BJ (cell line): ENCODE measurements at regions not wholly inside any gene's neighbourhood (a gene's known extent, or its start where the extent isn't known, plus 50 kb on each side); places are given as distances from the start of the nearest gene placed in this dataset.

Experiments
- CTCF ChIA-PET: fragments of 350-600 bp; formaldehyde crosslinking; extraction: SDS; loops from one replicate; lab custom pipeline; 2021; ENCODE audit warnings: antibody characterized with exemption, inconsistent platforms; lab: Yijun Ruan, JAX
- POLR2A ChIA-PET: fragments of 300-600 bp; sonication (Branson Sonifier 250); formaldehyde crosslinking; extraction: SDS; loops from one replicate; lab custom pipeline; 2021; ENCODE audit warnings: antibody characterized with exemption; lab: Charles Lee
- DNase-seq: peaks from one replicate; pipeline ENCODE4 v3.0.0-alpha.2; 2011; ENCODE audit warnings: low read depth
- H3K27me3 ChIP-seq: 2 replicates; pipeline ENCODE4 v1.6.0; 2011; ENCODE audit warnings: low read length; ENCODE audit not compliant: control insufficient read depth, insufficient read depth
- H3K36me3 ChIP-seq: 2 replicates; pipeline ENCODE4 v1.5.1; 2011; ENCODE audit warnings: low read length; ENCODE audit not compliant: control insufficient read depth, insufficient read depth
- H3K4me3 ChIP-seq: 2 replicates; pipeline ENCODE4 v1.5.1; 2011; ENCODE audit warnings: low read depth, mild to moderate bottlenecking, control low read depth, low read length
- CTCF ChIP-seq: IDR thresholded peaks from 2 replicates; pipeline ENCODE4 v1.5.1; 2011; ENCODE audit warnings: low read depth, mild to moderate bottlenecking, control low read depth, inconsistent platforms, low read length, moderate library complexity; ENCODE audit not compliant: insufficient read depth

- Histone ChIP-seq H3K27me3 (no peaks in the 10 kb centered on the region), H3K4me3 (no peak overlapping the region), H3K36me3 (no peaks in the 10 kb centered on the region)
- no peak for DNase-seq
- POLR2A ChIA-PET: interaction anchor here (0.6 kb wide), 1 partner anchor 19 kb away, joined by 3 read pairs; no protein-coding TSS in a partner anchor
- no peak for TF ChIP-seq CTCF
- CTCF ChIA-PET: interaction anchor here (0.9 kb wide), 1 partner anchor 20 kb away, joined by 3 read pairs; no protein-coding TSS in a partner anchor
Observed at GRCh38 chr7:84629640-84630318, 435.2 kb upstream of the SEMA3A start.

GRCh38 chr7:84629216-84629615 is 434.6 kb upstream of the SEMA3A start:
- ChIA-PET CTCF (interaction anchor here (0.9 kb wide), 1 partner anchor 20 kb away, joined by 3 read pairs; no protein-coding TSS in a partner anchor), POLR2A (no interaction called here)
- TF ChIP-seq CTCF: no peak
- H3K36me3 ChIP-seq: no peaks in the 10 kb centered on the region
- no peak overlapping the region for H3K4me3 ChIP-seq
- DNase-seq: no peak
- no peaks in the 10 kb centered on the region for H3K27me3 ChIP-seq

GRCh38 chr7:84627250-84627649 is 432.7 kb upstream of the SEMA3A start:
- H3K27me3 ChIP-seq: no peaks in the 10 kb centered on the region
- no peak overlapping the region for H3K4me3 ChIP-seq
- TF ChIP-seq CTCF: no peak
- POLR2A ChIA-PET: no interaction called here
- CTCF ChIA-PET: no interaction called here
- no peaks in the 10 kb centered on the region for H3K36me3 ChIP-seq
- no peak for DNase-seq

GRCh38 chr7:84624927-84625326 is 430.3 kb upstream of the SEMA3A start:
- POLR2A ChIA-PET: no interaction called here
- no peaks in the 10 kb centered on the region for H3K36me3 ChIP-seq
- no peak for TF ChIP-seq CTCF
- no peaks in the 10 kb centered on the region for H3K27me3 ChIP-seq
- H3K4me3 ChIP-seq: no peak overlapping the region
- CTCF ChIA-PET: interaction anchor here (1.1 kb wide), 1 partner anchor 11 kb away, joined by 5 read pairs; no protein-coding TSS in a partner anchor
- no peak for DNase-seq

- no peak for DNase-seq
- no peaks in the 10 kb centered on the region for H3K27me3 ChIP-seq
- H3K4me3 ChIP-seq: no peak overlapping the region
- TF ChIP-seq CTCF: no peak
- ChIA-PET CTCF (interaction anchor here (1.1 kb wide), 1 partner anchor 11 kb away, joined by 5 read pairs; no protein-coding TSS in a partner anchor), POLR2A (no interaction called here)
- H3K36me3 ChIP-seq: no peaks in the 10 kb centered on the region
Observed at GRCh38 chr7:84624527-84624926, 429.9 kb upstream of the SEMA3A start.
